ENCODE measurements at regions not wholly inside any gene's neighbourhood (a gene's known extent, or its start where the extent isn't known, plus 50 kb on each side); places are given as distances from the start of the nearest gene placed in this dataset.
"Not testable (repeated sequence)": the region's sequence is repeated elsewhere in the genome, so short reads cannot be mapped to it uniquely, and the experiment has no call there.

- ATAC-seq = no peak
- DNase-seq (ENCODE audit: low spot score) = no peak
These were observed 111.1 kb downstream of the ADRA2C start for GRCh38 chr4:3877236-3877635.

- ATAC-seq (no peak), DNase-seq (ENCODE audit: low spot score) (no peak)
These were observed 111.7 kb downstream of the ADRA2C start for GRCh38 chr4:3877868-3878267.

GRCh38 chr4:3878678-3879077 lies 112.5 kb downstream of the ADRA2C start:
- DNase-seq (ENCODE audit: low spot score) = no peak

GRCh38 chr4:3879681-3880614 lies 113.8 kb downstream of the ADRA2C start:
- DNase-seq (ENCODE audit: low spot score) (peak; percentile 42), ATAC-seq (peak; percentile 20)

More at GRCh38 chr4:3878678-3879077, 112.5 kb downstream of the ADRA2C start:
- ATAC-seq = no peak

GRCh38 chr4:3880615-3881120 lies 114.5 kb downstream of the ADRA2C start:
- DNase-seq (ENCODE audit: low spot score) (peak; percentile 77), ATAC-seq (peak; percentile 100)

- not testable (repeated sequence) for DNase-seq (ENCODE audit: low spot score); ATAC-seq
These were observed 116.2 kb downstream of the ADRA2C start for GRCh38 chr4:3882316-3882885.

GRCh38 chr4:3884261-3884660 lies 118.1 kb downstream of the ADRA2C start:
- DNase-seq (ENCODE audit: low spot score); ATAC-seq: not testable (repeated sequence)

- ATAC-seq; DNase-seq (ENCODE audit: low spot score): not testable (repeated sequence)
These were observed 127.4 kb downstream of the ADRA2C start for GRCh38 chr4:3893590-3893989.

GRCh38 chr4:3894086-3894959 lies 128.1 kb downstream of the ADRA2C start:
- ATAC-seq; DNase-seq (ENCODE audit: low spot score): not testable (repeated sequence)

GRCh38 chr4:3896441-3896840 lies 130.3 kb downstream of the ADRA2C start:
- DNase-seq (ENCODE audit: low spot score) (no peak), ATAC-seq (no peak)

GRCh38 chr4:3896871-3897578 lies 130.8 kb downstream of the ADRA2C start:
- DNase-seq (ENCODE audit: low spot score); ATAC-seq: not testable (repeated sequence)

- ATAC-seq = no peak
- DNase-seq (ENCODE audit: low spot score) = no peak
These were observed 131.9 kb downstream of the ADRA2C start for GRCh38 chr4:3898098-3898497.

GRCh38 chr4:3898928-3899327 lies 132.7 kb downstream of the ADRA2C start:
- not testable (repeated sequence) for ATAC-seq; DNase-seq (ENCODE audit: low spot score)

GRCh38 chr4:3904264-3904955 lies 138.2 kb downstream of the ADRA2C start:
- DNase-seq (ENCODE audit: low spot score); ATAC-seq: not testable (repeated sequence)

- not testable (repeated sequence) for ATAC-seq; DNase-seq (ENCODE audit: low spot score)
These were observed 143.4 kb downstream of the ADRA2C start for GRCh38 chr4:3909616-3910015.

GRCh38 chr4:3910161-3910950 lies 144.2 kb downstream of the ADRA2C start:
- DNase-seq (ENCODE audit: low spot score); ATAC-seq: not testable (repeated sequence)

- ATAC-seq (no peak), DNase-seq (ENCODE audit: low spot score) (no peak)
These were observed 145.2 kb downstream of the ADRA2C start for GRCh38 chr4:3911252-3911856.

GRCh38 chr4:3914511-3914910 lies 148.3 kb downstream of the ADRA2C start:
- ATAC-seq; DNase-seq (ENCODE audit: low spot score): not testable (repeated sequence)
